NT2/D1 (cell line): ENCODE measurements at regions not wholly inside any gene's neighbourhood (a gene's known extent, or its start where the extent isn't known, plus 50 kb on each side); places are given as distances from the start of the nearest gene placed in this dataset.

Experiments used
- DNase-seq: peaks from one replicate; pipeline ENCODE4 v3.0.0-alpha.2; 2011; ENCODE audit warnings: low read depth, low spot score
- H3K27me3 ChIP-seq: 2 replicates; pipeline ENCODE4 v1.6.0; 2011; ENCODE audit warnings: mild to moderate bottlenecking; ENCODE audit not compliant: insufficient read length, insufficient read depth
- H3K36me3 ChIP-seq: 2 replicates; pipeline ENCODE4 v1.6.1; 2011; ENCODE audit warnings: mild to moderate bottlenecking, low read length, mixed read lengths; ENCODE audit not compliant: insufficient read depth, insufficient read length
- H3K4me1 ChIP-seq: 2 replicates; pipeline ENCODE4 v1.5.1; 2011; ENCODE audit not compliant: insufficient read depth, insufficient read length
- H3K4me3 ChIP-seq: 2 replicates; pipeline ENCODE4 v1.5.1; 2011; ENCODE audit warnings: low read depth; ENCODE audit not compliant: insufficient read length
- H3K9ac ChIP-seq: 2 replicates; pipeline ENCODE4 v1.6.0; 2011; ENCODE audit warnings: low read depth; ENCODE audit not compliant: insufficient read length
- H3K9me3 ChIP-seq: 2 replicates; pipeline ENCODE4 v1.5.1; 2011; ENCODE audit warnings: mild to moderate bottlenecking, low read length; ENCODE audit not compliant: insufficient read depth
- SUZ12 ChIP-seq: IDR thresholded peaks from 2 replicates; pipeline ENCODE4 v1.6.1; 2011; ENCODE audit not compliant: insufficient read length, insufficient read depth; ENCODE audit errors: extremely low read depth
- YY1 ChIP-seq: IDR thresholded peaks from 2 replicates; pipeline ENCODE4 v1.6.1; 2011; ENCODE audit not compliant: insufficient read length, insufficient read depth
- ZNF274 ChIP-seq: IDR thresholded peaks from 2 replicates; pipeline ENCODE4 v1.6.1; 2011; ENCODE audit warnings: mild to moderate bottlenecking, low read depth, low read length

DNA sequence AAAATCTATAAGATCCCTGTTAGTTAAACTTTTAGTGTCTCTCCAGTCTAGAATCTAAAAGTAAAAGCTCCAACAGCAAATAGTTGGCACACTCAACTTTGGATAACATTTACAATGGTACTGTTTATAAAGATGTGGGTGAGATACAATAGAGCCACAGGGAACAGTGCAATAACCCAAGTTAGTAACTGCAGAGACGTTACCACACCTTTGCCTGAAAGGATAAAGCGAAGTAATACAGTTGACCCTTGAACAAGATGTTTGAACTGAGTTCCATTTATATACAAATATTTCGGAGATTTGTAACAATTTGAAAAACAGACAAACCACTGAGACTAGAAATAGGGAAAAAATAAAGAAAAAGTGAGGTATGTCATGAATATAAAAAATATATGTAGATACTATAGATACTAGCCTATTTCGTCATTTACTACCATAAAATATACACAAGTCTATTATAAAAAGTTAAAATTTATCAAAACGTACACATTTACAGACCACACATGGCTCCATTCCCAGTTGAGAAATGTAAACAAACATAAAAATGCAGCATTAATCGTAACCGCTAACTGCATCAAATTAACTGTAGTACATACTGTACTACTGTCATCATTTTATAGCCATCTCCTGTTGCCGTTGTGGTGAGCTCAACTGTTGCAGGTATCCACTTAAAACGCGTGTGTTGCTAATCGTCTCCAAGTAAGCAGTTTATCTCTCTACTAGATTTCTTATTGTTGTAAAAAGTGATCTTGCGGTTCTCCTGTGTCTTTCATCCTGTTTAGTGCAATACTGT is 56.5 kb upstream of the HIF1A start:
- Histone ChIP-seq H3K4me3 (no peak overlapping the region), H3K4me1 (no peaks in the 10 kb centered on the region), H3K36me3 (no peaks in the 10 kb centered on the region), H3K9ac (no peak overlapping the region), H3K9me3 (no peaks in the 10 kb centered on the region), H3K27me3 (no peaks in the 10 kb centered on the region)
- no peak for DNase-seq
- TF ChIP-seq YY1, result no peak
- no peak for TF ChIP-seq ZNF274
- no peak for TF ChIP-seq SUZ12

DNA sequence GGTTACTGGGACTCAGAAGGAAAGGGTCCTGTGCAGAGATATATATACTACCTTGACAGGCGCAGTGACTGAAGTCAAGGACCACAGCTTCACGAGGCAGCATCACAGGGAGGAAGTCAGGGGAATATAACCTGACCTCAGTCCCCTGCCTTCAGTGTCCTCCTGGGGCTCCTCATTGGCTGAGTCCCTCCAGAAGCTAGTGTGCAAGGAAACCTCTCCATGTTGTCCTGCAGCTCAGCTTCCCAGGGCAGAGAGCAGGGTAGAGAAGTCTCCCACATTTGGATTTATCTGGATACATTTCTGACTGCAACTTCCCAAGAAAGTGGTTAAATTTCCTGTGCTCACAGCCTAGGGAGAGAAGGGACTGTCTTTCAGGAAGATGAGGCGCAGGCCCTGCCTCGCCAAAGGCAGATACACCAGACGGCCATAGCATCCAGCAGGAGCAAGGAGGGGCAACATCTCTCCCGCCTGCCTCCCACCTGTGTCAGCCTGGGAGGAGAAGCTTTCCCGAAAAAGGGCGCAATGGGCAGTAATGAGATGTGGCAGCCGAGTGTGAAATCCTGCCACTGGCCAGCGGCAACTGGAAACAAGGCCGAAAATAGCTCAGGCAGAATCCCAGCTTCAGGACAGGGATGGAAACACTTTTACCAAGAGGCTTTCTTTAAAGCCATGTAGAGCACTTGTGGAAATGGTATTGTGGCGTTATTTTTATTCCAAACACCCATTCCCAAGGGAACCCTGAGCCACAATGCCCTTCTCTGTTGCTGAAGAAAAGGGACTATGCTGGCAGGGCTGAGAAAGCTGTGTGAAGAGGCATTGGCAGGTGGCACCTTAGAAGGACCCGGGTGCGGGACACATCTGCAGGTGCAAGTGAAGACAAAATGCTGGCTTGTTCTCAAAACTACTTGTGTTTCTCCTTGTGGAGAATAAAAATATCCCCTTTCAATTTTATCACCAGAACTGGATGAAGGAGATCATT is 54.9 kb upstream of the HIF1A start:
- H3K36me3 ChIP-seq, result no peaks in the 10 kb centered on the region
- H3K9ac ChIP-seq, result no peak overlapping the region
- no peaks in the 10 kb centered on the region for H3K9me3 ChIP-seq
- no peaks in the 10 kb centered on the region for H3K4me1 ChIP-seq
- H3K4me3 ChIP-seq, result no peak overlapping the region
- no peaks in the 10 kb centered on the region for H3K27me3 ChIP-seq
- TF ChIP-seq YY1 (no peak), ZNF274 (no peak), SUZ12 (no peak)
- DNase-seq, result no peak

DNA sequence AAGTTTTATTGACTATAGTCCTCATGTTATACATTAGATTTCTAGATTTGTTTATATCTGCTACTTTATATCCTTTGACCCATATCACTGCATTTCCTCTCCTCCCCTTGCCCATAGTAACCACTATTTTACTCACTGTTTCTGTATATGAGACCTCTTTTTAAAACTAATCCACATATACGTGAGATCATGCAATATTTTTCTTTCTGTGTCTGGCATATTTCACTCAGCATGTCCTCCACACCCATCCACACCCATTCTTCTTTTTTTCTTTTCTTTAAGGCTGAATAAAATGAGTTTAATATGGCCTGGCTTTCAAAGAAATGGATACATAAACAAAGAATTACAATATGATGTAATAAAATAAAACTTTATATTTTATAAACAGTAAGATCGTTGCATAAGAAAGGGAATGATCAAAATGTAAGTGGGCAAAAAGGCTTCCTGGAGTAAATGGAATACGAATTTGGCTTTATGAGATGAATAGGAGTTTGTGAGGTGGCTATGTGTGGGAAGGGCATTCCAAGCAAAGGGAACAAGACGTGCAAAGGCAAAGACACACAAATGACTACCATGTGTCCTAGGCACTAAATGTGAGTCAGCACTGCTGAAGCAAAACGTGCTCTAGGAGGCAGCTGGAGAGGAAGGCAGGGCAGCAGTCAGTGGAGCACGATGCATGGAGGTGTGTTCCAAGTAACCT is 53.2 kb upstream of the HIF1A start:
- no peaks in the 10 kb centered on the region for H3K4me1 ChIP-seq
- no peak overlapping the region for H3K4me3 ChIP-seq
- no peak for DNase-seq
- H3K9ac ChIP-seq, result no peak overlapping the region
- TF ChIP-seq ZNF274 (no peak), YY1 (no peak), SUZ12 (no peak)
- H3K36me3 ChIP-seq, result no peaks in the 10 kb centered on the region
- H3K9me3 ChIP-seq, result no peaks in the 10 kb centered on the region
- H3K27me3 ChIP-seq, result no peaks in the 10 kb centered on the region

DNA sequence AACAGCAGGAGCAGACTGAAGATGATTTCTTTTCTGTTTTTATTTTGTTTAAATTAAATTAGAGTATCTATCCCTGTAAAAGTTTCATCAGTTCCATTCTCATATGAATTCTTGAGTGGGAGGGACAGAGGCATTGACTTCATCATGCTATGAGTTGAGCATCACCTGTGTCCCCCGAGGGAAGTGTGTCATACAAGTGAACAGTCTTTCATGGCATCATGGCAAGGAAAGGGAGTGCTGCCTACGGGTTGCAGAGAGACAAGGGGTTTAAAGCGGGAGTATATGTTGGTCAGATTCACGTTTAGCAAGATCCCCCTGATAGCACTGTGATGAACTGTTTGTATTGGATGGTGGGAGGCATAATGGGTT is 52.7 kb upstream of the HIF1A start:
- H3K4me3 ChIP-seq, result no peak overlapping the region
- no peaks in the 10 kb centered on the region for H3K9me3 ChIP-seq
- no peak for DNase-seq
- no peak overlapping the region for H3K9ac ChIP-seq
- H3K36me3 ChIP-seq, result no peaks in the 10 kb centered on the region
- H3K4me1 ChIP-seq, result no peaks in the 10 kb centered on the region
- no peaks in the 10 kb centered on the region for H3K27me3 ChIP-seq
- TF ChIP-seq ZNF274 (no peak), SUZ12 (no peak), YY1 (no peak)

DNA sequence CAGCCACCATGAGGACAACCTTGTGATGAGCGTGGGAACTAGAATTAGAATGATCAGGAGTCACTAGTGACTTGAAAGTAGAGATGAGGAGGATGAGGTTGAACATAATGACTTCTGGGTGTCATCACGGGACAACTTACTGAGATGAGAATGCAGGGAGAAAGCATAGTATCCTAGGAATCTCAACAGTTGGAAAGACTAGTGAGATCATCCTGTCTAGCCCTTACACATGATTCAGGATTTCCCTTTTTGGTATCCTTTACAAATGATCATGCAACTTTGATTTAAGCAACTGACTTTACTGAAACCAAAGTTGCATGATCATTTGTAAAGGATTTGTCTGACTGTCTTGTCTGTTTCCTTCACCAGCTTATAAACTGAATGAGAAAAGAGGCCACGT is 51.8 kb upstream of the HIF1A start:
- no peak overlapping the region for H3K9ac ChIP-seq
- no peaks in the 10 kb centered on the region for H3K9me3 ChIP-seq

DNA sequence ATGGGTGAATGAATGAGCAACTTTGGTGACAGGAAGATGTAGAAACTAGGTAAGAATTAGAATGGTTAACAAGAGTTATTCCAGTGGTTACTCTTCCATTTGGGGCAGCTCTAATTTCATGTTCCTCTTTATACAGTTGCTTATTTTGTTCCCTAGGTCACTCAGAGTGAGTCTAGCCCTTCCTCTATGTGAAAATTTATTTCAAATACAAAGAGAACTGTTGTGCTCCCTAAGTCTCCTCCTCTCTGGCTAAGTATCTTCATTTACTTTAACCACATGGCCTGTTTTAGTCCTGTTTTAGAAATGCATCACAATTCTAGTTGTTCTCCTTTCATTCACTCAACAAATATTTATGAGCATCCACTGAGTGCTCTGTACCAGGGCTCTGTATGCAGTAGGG is 51.1 kb upstream of the HIF1A start:
- Histone ChIP-seq H3K36me3 (no peaks in the 10 kb centered on the region), H3K4me3 (no peak overlapping the region), H3K9me3 (no peaks in the 10 kb centered on the region), H3K27me3 (no peaks in the 10 kb centered on the region), H3K4me1 (no peaks in the 10 kb centered on the region), H3K9ac (no peak overlapping the region)
- no peak for TF ChIP-seq SUZ12
- TF ChIP-seq ZNF274, result no peak
- TF ChIP-seq YY1, result no peak
- no peak for DNase-seq

More for the DNA sequence above, 51.8 kb upstream of the HIF1A start:
- Histone ChIP-seq H3K36me3 (no peaks in the 10 kb centered on the region), H3K4me3 (no peak overlapping the region), H3K27me3 (no peaks in the 10 kb centered on the region), H3K4me1 (no peaks in the 10 kb centered on the region)
- TF ChIP-seq YY1, result no peak
- no peak for TF ChIP-seq SUZ12
- no peak for TF ChIP-seq ZNF274
- no peak for DNase-seq

DNA sequence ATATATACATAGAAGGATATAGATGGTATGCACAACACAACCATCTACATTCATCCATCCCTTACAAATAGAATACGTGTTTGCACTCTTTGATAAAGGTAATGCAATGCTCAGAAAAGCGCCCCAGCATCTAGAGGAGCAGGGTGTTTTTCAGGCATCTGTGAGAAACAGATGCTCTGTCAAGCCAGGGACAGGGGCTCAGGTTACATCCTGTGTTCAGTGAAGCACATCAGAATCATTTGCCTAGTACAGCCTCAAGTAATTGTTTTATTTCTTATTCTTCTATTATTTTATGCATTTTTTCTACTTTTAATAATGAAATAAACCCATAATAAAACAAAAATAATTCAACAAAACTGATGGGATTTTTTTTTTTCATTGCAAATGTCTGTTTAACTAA is 50.5 kb upstream of the HIF1A start:
- Histone ChIP-seq H3K4me3 (no peak overlapping the region), H3K4me1 (no peaks in the 10 kb centered on the region), H3K27me3 (no peaks in the 10 kb centered on the region), H3K9me3 (no peaks in the 10 kb centered on the region), H3K9ac (no peak overlapping the region), H3K36me3 (no peaks in the 10 kb centered on the region)
- TF ChIP-seq ZNF274, result no peak
- no peak for TF ChIP-seq SUZ12
- no peak for TF ChIP-seq YY1
- DNase-seq, result no peak
